ENCODE measurements at regions not wholly inside any gene's neighbourhood (a gene's known extent, or its start where the extent isn't known, plus 50 kb on each side); places are given as distances from the start of the nearest gene placed in this dataset.
"Not testable (repeated sequence)": the region's sequence is repeated elsewhere in the genome, so short reads cannot be mapped to it uniquely, and the experiment has no call there.

DNA sequence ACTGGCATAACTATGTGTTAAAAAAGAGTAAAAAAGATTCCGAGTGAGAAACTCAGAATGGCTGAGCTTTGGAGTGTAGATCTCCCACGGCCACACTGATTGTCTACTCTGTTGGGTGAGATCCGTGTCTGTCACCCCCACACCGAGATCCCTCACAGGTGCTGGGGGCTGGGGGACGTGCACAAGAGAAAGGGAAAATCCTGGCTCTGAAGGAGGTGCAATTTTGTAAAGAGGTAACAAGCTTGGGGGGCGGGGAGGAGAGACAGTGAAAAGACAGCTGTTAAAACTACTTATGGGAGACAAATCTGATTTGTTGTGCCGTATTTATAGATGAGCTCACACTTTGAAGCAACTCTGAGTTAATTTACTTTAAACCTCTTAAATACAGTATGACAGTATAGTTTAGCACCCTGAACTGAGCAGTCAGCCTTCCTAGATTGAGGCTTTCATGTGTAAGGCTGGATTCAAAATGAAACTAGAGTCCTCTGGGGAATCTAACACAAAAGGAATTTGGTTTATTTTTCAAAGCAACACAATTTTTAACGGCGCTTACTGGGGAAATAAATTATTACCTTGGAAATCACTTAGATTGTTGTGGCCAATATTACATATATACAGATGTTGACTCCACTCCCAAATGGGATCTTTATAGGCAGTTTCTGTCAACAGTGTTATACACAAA is 167.4 kb upstream of the RGS6 start:
- TF ChIP-seq CTCF (IDR thresholded peaks at IDR 0.05): no peak
- Histone ChIP-seq H3K36me3 (no peaks in the 10 kb centered on the region), H3K4me3 (peak overlapping the region; percentile 42), H3K27ac (no peak overlapping the region), H3K9me3 (no peaks in the 10 kb centered on the region), H3K4me1 (ENCODE audit: control insufficient read depth in 1 of 2, low read depth in 2 of 2) (peaks cover 0 to 5% of the 10 kb centered on the region in 2 donors), H3K27me3 (replicated peaks; ENCODE audit: insufficient read depth) (no peaks in the 10 kb centered on the region)
- no peak for DNase-seq (ENCODE audit: low spot score)
- ATAC-seq (ENCODE audit: insufficient number of reproducible peaks, low FRiP score, low read depth): no peak

DNA sequence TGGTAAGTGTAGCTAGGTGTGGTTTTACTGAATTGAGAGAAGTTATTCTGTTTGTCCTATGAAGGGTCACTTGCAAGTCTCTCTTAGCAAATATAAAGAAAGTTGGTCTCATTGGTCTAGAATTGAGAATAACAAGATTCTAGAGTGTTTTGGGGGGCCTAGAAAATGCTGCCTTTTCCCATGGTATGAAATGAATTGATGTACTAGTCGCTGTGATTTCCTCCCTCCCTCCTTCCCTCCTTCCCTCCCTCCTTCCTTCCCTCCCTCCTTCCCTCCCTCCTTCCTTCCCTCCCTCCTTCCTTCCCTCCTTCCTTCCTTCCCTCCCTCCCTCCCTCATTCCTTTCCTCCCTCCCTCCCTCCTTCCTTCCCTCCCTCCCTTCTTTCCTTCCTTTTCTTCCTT is 166.7 kb upstream of the RGS6 start:
- no peak for DNase-seq (ENCODE audit: low spot score)
- no peak overlapping the region for H3K4me3 ChIP-seq

GRCh38 chr14:71770431-71770830 is 161.8 kb upstream of the RGS6 start:
- Histone ChIP-seq H3K4me3 (no peak overlapping the region), H3K9me3 (no peaks in the 10 kb centered on the region), H3K4me1 (ENCODE audit: control insufficient read depth in 1 of 2, low read depth in 2 of 2) (no peaks in the 10 kb centered on the region), H3K27ac (no peak overlapping the region), H3K27me3 (replicated peaks; ENCODE audit: insufficient read depth) (no peaks in the 10 kb centered on the region), H3K36me3 (no peaks in the 10 kb centered on the region)
- no peak for DNase-seq (ENCODE audit: low spot score)
- no peak for TF ChIP-seq CTCF (IDR thresholded peaks at IDR 0.05)
- no peak for ATAC-seq (ENCODE audit: insufficient number of reproducible peaks, low FRiP score, low read depth)

More for the DNA sequence above, 166.7 kb upstream of the RGS6 start:
- H3K9me3 ChIP-seq: no peaks in the 10 kb centered on the region
- H3K36me3 ChIP-seq: no peaks in the 10 kb centered on the region
- no peak for TF ChIP-seq CTCF (IDR thresholded peaks at IDR 0.05)
- ATAC-seq (ENCODE audit: insufficient number of reproducible peaks, low FRiP score, low read depth): no peak
- H3K27ac ChIP-seq: no peak overlapping the region
- peaks cover 0 to 5% of the 10 kb centered on the region in 2 donors for H3K4me1 ChIP-seq (ENCODE audit: control insufficient read depth in 1 of 2, low read depth in 2 of 2)
- no peaks in the 10 kb centered on the region for H3K27me3 ChIP-seq (replicated peaks; ENCODE audit: insufficient read depth)

GRCh38 chr14:71771421-71771820 is 160.8 kb upstream of the RGS6 start:
- not testable (repeated sequence) for DNase-seq (ENCODE audit: low spot score); H3K9me3 ChIP-seq; H3K27me3 ChIP-seq (replicated peaks; ENCODE audit: insufficient read depth); ATAC-seq (ENCODE audit: insufficient number of reproducible peaks, low FRiP score, low read depth); H3K4me1 ChIP-seq (ENCODE audit: control insufficient read depth in 1 of 2, low read depth in 2 of 2); H3K4me3 ChIP-seq; H3K36me3 ChIP-seq; H3K27ac ChIP-seq

GRCh38 chr14:71771996-71772395 is 160.2 kb upstream of the RGS6 start:
- H3K4me3 ChIP-seq; H3K36me3 ChIP-seq; H3K27me3 ChIP-seq (replicated peaks; ENCODE audit: insufficient read depth); ATAC-seq (ENCODE audit: insufficient number of reproducible peaks, low FRiP score, low read depth); H3K27ac ChIP-seq; H3K4me1 ChIP-seq (ENCODE audit: control insufficient read depth in 1 of 2, low read depth in 2 of 2); DNase-seq (ENCODE audit: low spot score); H3K9me3 ChIP-seq: not testable (repeated sequence)

GRCh38 chr14:71773898-71774481 is 158.2 kb upstream of the RGS6 start:
- H3K27me3 ChIP-seq (replicated peaks; ENCODE audit: insufficient read depth): no peaks in the 10 kb centered on the region
- DNase-seq (ENCODE audit: low spot score) (no peak), ATAC-seq (ENCODE audit: insufficient number of reproducible peaks, low FRiP score, low read depth) (no peak)
- H3K4me3 ChIP-seq: no peak overlapping the region
- no peak overlapping the region for H3K27ac ChIP-seq
- H3K36me3 ChIP-seq: no peaks in the 10 kb centered on the region
- TF ChIP-seq CTCF (IDR thresholded peaks at IDR 0.05): no peak
- H3K4me1 ChIP-seq (ENCODE audit: control insufficient read depth in 1 of 2, low read depth in 2 of 2): no peaks in the 10 kb centered on the region
- H3K9me3 ChIP-seq: no peaks in the 10 kb centered on the region
